ENCODE measurements at regions not wholly inside any gene's neighbourhood (a gene's known extent, or its start where the extent isn't known, plus 50 kb on each side); places are given as distances from the start of the nearest gene placed in this dataset.

- no peak overlapping the region for H3K9ac ChIP-seq (replicated peaks in 1 of 4; ENCODE audit: extremely low read depth in 1 of 4, low read depth in 3 of 4, low read length in 3 of 4)
- H2BK5ac ChIP-seq (ENCODE audit: low read depth, low read length): no peak overlapping the region
- no peaks in the 10 kb centered on the region for H3K79me2 ChIP-seq (ENCODE audit: control insufficient read depth in 1 of 2, insufficient read depth in 2 of 2, low read length in 2 of 2)
- ChIA-PET POLR2A (ENCODE audit: partially characterized antibody) (no interaction called here), CTCF (ENCODE audit: partially characterized antibody) (no interaction called here)
- FAIRE-seq (no peak), DNase-seq (ENCODE audit: low read depth in 1 of 2, low spot score in 2 of 2) (no peak)
- H3K4ac ChIP-seq (replicated peaks; ENCODE audit: insufficient read length, low read depth, low read length): no peak overlapping the region
- no peak overlapping the region for H3K4me2 ChIP-seq (ENCODE audit: insufficient read depth in 1 of 2, low read depth in 2 of 2, low read length in 2 of 2)
- no peak overlapping the region for H3K56ac ChIP-seq (replicated peaks; ENCODE audit: insufficient read length, low read depth, low read length)
- 89% methylated on average over 6 of the region's 6 CpGs; no CpG with 5 or more reads in 1 of the 2 experiments for WGBS, 2 experiments (ENCODE audit: extremely low coverage in 1 of 2, insufficient coverage in 1 of 2, insufficient read length in 1 of 2, insufficient replicate concordance in 2 of 2, low coverage in 1 of 2, low lambda C conversion rate in 2 of 2, missing lambda C conversion rate in 1 of 2)
- H3K23ac ChIP-seq (ENCODE audit: insufficient read length): no peak overlapping the region
- no peaks in the 10 kb centered on the region for H3K36me3 ChIP-seq (ENCODE audit: control insufficient read depth in 2 of 4, insufficient read depth in 4 of 4, low read length in 3 of 4)
- no peak overlapping the region for H3K4me3 ChIP-seq (ENCODE audit: extremely low read depth in 1 of 4, insufficient read depth in 2 of 4, low read depth in 3 of 4, low read length in 4 of 4)
- H2BK15ac ChIP-seq (ENCODE audit: low read length): no peak overlapping the region
- no peak for TF ChIP-seq JUND (IDR thresholded peaks at IDR 0.05; ENCODE audit: low read length)
- no peak for TF ChIP-seq BACH1 (IDR thresholded peaks at IDR 0.05; ENCODE audit: low read length)
- TF ChIP-seq CHD1 (IDR thresholded peaks at IDR 0.05; ENCODE audit: low read depth, low read length): no peak
- TF ChIP-seq CEBPB (IDR thresholded peaks at IDR 0.05; ENCODE audit: low read depth, low read length): no peak
- TF ChIP-seq NANOG (IDR thresholded peaks at IDR 0.05; ENCODE audit: insufficient read depth, low read depth, low read length, poor library complexity, severe bottlenecking): no peak
- TF ChIP-seq SP1 (IDR thresholded peaks at IDR 0.05; ENCODE audit: low read depth, low read length): no peak
- no peak for TF ChIP-seq HDAC2 (IDR thresholded peaks at IDR 0.05; ENCODE audit: borderline replicate concordance in 1 of 2, low read depth in 2 of 2, low read length in 2 of 2)
- no peak for TF ChIP-seq BCL11A (IDR thresholded peaks at IDR 0.05; ENCODE audit: low read depth in 2 of 2, low read length in 2 of 2)
- no peak for TF ChIP-seq SIX5 (IDR thresholded peaks at IDR 0.05; ENCODE audit: low read depth, low read length)
- TF ChIP-seq SAP30 (IDR thresholded peaks at IDR 0.05; ENCODE audit: insufficient read depth, insufficient replicate concordance, low read length): no peak
- no peak for TF ChIP-seq POU5F1 (IDR thresholded peaks at IDR 0.05; ENCODE audit: low read depth, low read length)
- TF ChIP-seq KDM5A (IDR thresholded peaks at IDR 0.05; ENCODE audit: low read length): no peak
- no peak for TF ChIP-seq SP2 (IDR thresholded peaks at IDR 0.05; ENCODE audit: low read length)
- H3K4me1 ChIP-seq (replicated peaks in 1 of 4; ENCODE audit: control insufficient read depth in 3 of 4, insufficient read depth in 4 of 4, low read length in 3 of 4): peaks cover 3 to 10% (median 4%) of the 10 kb centered on the region in 4 experiments; a peak in 5 of 7 replicates
- no peak overlapping the region for H3K18ac ChIP-seq (ENCODE audit: extremely low read depth, low read length)
- no peak overlapping the region for H2AK5ac ChIP-seq (ENCODE audit: low read depth, low read length)
- H2BK120ac ChIP-seq (replicated peaks; ENCODE audit: low read depth, low read length): no peak overlapping the region
- H4K5ac ChIP-seq (ENCODE audit: insufficient read length, low read depth, low read length): no peak overlapping the region
- peaks cover 8% of the 10 kb centered on the region; the same call in 1 of the 2 replicates for H3K23me2 ChIP-seq (ENCODE audit: low read depth, low read length)
- no peak overlapping the region for H2AFZ ChIP-seq (ENCODE audit: low read length)
- no peak overlapping the region for H4K8ac ChIP-seq (ENCODE audit: extremely low read depth, insufficient read depth, low read length)
- no peaks in the 10 kb centered on the region for H3K27me3 ChIP-seq (replicated peaks in 1 of 4; ENCODE audit: control insufficient read depth in 3 of 4, extremely low read depth in 1 of 4, insufficient read depth in 3 of 4, low read length in 3 of 4)
- no peaks in the 10 kb centered on the region for H3K9me3 ChIP-seq (ENCODE audit: insufficient read depth in 2 of 2, low read depth in 1 of 2, low read length in 1 of 2)
- no peak overlapping the region for H3K27ac ChIP-seq (ENCODE audit: low read depth, low read length)
- no peaks in the 10 kb centered on the region for H3K79me1 ChIP-seq (ENCODE audit: low read depth, low read length)
- H4K91ac ChIP-seq (replicated peaks; ENCODE audit: insufficient read length, low read length): no peak overlapping the region
- H2BK12ac ChIP-seq (ENCODE audit: low read depth, low read length): no peak overlapping the region
- H2BK20ac ChIP-seq (ENCODE audit: low read length): no peak overlapping the region
- H4K20me1 ChIP-seq (replicated peaks in 1 of 2; ENCODE audit: control insufficient read depth in 1 of 2, insufficient read depth in 2 of 2, low read length in 2 of 2): peaks cover 0 to 2% of the 10 kb centered on the region in 2 experiments
- H3K14ac ChIP-seq (ENCODE audit: insufficient read length): no peak overlapping the region
These were observed 140.9 kb downstream of the SHOX start for GRCh38 chrX:771536-771935.

Measured in H1 (cell line).